ENCODE measurements at regions not wholly inside any gene's neighbourhood (a gene's known extent, or its start where the extent isn't known, plus 50 kb on each side); places are given as distances from the start of the nearest gene placed in this dataset.

DNA sequence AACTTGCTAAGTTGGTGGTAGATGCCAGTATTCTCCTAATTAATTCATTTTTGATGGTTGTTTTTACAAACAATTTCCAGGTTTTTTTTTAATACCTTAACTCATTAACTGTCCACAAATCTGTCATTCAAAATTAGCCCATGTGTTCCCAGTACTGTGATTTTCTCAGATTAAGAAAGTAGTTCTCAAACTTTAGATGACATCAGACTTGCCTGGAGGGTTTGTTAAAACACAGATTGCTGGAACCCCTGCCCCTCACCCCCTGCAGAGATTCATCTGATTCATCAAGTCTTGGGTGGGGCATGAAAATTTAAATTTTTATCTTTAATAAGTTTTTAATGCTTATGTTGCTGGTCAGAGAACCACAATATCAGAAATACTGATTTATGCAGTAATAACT, 130.5 kb downstream of the BACH1 start:
- ChIA-PET POLR2A (no interaction called here), CTCF (ENCODE audit: low intra/inter-chr PET ratio) (no interaction called here)
- H4K20me1 ChIP-seq (replicated peaks; ENCODE audit: control insufficient read depth, insufficient read depth, low read length): no peaks in the 10 kb centered on the region
- no peak overlapping the region for H3K4me2 ChIP-seq (ENCODE audit: insufficient read depth, low read length)
- H3K27ac ChIP-seq (ENCODE audit: extremely low read depth, low read depth, low read length): no peak overlapping the region
- no peaks in the 10 kb centered on the region for H3K9me3 ChIP-seq (replicated peaks; ENCODE audit: control insufficient read depth, insufficient read depth, low read depth, low read length)
- no peak overlapping the region for H3K9ac ChIP-seq (ENCODE audit: insufficient read depth in 1 of 2, low read depth in 2 of 2, low read length in 2 of 2)
- no peak overlapping the region for H3K4me3 ChIP-seq
- no peak for TF ChIP-seq HDAC1 (IDR thresholded peaks at IDR 0.05)
- TF ChIP-seq, protein P1, sequence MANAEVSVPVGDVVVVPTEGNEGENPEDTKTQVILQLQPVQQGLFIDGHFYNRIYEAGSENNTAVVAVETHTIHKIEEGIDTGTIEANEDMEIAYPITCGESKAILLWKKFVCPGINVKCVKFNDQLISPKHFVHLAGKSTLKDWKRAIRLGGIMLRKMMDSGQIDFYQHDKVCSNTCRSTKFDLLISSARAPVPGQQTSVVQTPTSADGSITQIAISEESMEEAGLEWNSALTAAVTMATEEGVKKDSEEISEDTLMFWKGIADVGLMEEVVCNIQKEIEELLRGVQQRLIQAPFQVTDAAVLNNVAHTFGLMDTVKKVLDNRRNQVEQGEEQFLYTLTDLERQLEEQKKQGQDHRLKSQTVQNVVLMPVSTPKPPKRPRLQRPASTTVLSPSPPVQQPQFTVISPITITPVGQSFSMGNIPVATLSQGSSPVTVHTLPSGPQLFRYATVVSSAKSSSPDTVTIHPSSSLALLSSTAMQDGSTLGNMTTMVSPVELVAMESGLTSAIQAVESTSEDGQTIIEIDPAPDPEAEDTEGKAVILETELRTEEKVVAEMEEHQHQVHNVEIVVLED (CRISPR knock-in tag; IDR thresholded peaks at IDR 0.05): no peak
- TF ChIP-seq, protein P2, sequence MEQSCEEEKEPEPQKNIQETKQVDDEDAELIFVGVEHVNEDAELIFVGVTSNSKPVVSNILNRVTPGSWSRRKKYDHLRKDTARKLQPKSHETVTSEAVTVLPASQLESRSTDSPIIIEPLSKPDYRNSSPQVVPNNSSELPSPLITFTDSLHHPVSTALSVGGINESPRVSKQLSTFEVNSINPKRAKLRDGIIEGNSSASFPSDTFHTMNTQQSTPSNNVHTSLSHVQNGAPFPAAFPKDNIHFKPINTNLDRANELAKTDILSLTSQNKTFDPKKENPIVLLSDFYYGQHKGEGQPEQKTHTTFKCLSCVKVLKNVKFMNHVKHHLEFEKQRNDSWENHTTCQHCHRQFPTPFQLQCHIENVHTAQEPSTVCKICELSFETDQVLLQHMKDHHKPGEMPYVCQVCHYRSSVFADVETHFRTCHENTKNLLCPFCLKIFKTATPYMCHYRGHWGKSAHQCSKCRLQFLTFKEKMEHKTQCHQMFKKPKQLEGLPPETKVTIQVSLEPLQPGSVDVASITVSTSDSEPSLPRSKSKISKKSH (CRISPR knock-in tag; IDR thresholded peaks at IDR 0.05): no peak
- TF ChIP-seq, protein P3, sequence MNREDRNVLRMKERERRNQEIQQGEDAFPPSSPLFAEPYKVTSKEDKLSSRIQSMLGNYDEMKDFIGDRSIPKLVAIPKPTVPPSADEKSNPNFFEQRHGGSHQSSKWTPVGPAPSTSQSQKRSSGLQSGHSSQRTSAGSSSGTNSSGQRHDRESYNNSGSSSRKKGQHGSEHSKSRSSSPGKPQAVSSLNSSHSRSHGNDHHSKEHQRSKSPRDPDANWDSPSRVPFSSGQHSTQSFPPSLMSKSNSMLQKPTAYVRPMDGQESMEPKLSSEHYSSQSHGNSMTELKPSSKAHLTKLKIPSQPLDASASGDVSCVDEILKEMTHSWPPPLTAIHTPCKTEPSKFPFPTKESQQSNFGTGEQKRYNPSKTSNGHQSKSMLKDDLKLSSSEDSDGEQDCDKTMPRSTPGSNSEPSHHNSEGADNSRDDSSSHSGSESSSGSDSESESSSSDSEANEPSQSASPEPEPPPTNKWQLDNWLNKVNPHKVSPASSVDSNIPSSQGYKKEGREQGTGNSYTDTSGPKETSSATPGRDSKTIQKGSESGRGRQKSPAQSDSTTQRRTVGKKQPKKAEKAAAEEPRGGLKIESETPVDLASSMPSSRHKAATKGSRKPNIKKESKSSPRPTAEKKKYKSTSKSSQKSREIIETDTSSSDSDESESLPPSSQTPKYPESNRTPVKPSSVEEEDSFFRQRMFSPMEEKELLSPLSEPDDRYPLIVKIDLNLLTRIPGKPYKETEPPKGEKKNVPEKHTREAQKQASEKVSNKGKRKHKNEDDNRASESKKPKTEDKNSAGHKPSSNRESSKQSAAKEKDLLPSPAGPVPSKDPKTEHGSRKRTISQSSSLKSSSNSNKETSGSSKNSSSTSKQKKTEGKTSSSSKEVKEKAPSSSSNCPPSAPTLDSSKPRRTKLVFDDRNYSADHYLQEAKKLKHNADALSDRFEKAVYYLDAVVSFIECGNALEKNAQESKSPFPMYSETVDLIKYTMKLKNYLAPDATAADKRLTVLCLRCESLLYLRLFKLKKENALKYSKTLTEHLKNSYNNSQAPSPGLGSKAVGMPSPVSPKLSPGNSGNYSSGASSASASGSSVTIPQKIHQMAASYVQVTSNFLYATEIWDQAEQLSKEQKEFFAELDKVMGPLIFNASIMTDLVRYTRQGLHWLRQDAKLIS (CRISPR knock-in tag; IDR thresholded peaks at IDR 0.05): no peak
- TF ChIP-seq, protein P4, sequence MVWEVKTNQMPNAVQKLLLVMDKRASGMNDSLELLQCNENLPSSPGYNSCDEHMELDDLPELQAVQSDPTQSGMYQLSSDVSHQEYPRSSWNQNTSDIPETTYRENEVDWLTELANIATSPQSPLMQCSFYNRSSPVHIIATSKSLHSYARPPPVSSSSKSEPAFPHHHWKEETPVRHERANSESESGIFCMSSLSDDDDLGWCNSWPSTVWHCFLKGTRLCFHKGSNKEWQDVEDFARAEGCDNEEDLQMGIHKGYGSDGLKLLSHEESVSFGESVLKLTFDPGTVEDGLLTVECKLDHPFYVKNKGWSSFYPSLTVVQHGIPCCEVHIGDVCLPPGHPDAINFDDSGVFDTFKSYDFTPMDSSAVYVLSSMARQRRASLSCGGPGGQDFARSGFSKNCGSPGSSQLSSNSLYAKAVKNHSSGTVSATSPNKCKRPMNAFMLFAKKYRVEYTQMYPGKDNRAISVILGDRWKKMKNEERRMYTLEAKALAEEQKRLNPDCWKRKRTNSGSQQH (CRISPR knock-in tag; IDR thresholded peaks at IDR 0.05): no peak
- H3K27me3 ChIP-seq (ENCODE audit: control insufficient read depth in 2 of 2, insufficient read depth in 2 of 2, low read length in 2 of 2): no peaks in the 10 kb centered on the region
- no TSS peak for BruUV-seq (replicated peaks)
- FAIRE-seq (no peak), ATAC-seq (no peak), DNase-seq (ENCODE audit: extremely low read depth in 1 of 4, low spot score in 3 of 4) (no peak)
- 0 out of 5 replicates have a peak, but pooled peaks cover 0 to 9% of the 10 kb centered on the region in 2 experiments for H3K4me1 ChIP-seq (replicated peaks in 1 of 2; ENCODE audit: control insufficient read depth in 2 of 2, insufficient read depth in 2 of 2, low read length in 2 of 2)
- H3K9me1 ChIP-seq (ENCODE audit: control insufficient read depth, insufficient read depth, low read length): no peaks in the 10 kb centered on the region
- no peak overlapping the region for H2AFZ ChIP-seq (ENCODE audit: low read depth, low read length)
- intact Hi-C loops (cut with micrococcal nuclease) (no loop called here), in situ Hi-C loops (cut with MboI) (no loop called here)
- H3K36me3 ChIP-seq (ENCODE audit: control insufficient read depth, insufficient read depth, low read length): no peaks in the 10 kb centered on the region
- no peaks in the 10 kb centered on the region for H3K79me2 ChIP-seq (ENCODE audit: control insufficient read depth, insufficient read depth, low read length)
